ENCODE measurements at regions not wholly inside any gene's neighbourhood (a gene's known extent, or its start where the extent isn't known, plus 50 kb on each side); places are given as distances from the start of the nearest gene placed in this dataset.

DNA sequence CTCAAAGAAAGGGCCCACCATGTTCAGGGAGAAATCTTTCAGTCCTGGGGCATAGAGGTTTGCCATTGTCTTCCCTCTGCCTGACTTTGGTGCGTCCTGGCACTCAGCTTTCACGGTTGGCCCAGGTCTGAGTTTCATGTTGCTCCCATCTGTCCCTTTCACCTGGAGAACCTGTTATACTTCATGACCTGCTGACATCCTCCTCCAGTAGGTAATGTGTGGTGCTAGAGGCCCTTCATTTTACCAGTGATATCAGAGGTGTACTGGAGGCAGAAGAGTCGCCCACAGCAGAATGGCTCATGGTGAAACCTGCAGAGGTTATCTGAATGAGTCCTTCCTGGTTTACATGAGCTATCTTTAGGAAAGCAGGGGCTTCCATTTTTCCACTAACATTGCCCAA, 128.8 kb upstream of the DLX2 start:
- no peak for DNase-seq
- Histone ChIP-seq H3K79me2 (ENCODE audit: insufficient read depth, low read length) (no peaks in the 10 kb centered on the region), H3K4me2 (replicated peaks; ENCODE audit: extremely low read depth, low read length, poor library complexity, severe bottlenecking) (no peak overlapping the region), H3K9me3 (replicated peaks in 1 of 2; ENCODE audit: control insufficient read depth in 1 of 2, insufficient read depth in 1 of 2, low read length in 2 of 2) (no peaks in the 10 kb centered on the region), H4K20me1 (ENCODE audit: insufficient read depth, low read length) (no peaks in the 10 kb centered on the region), H2AFZ (ENCODE audit: insufficient read depth, low read depth, low read length, poor library complexity, severe bottlenecking) (no peak overlapping the region), H3K27me3 (ENCODE audit: control insufficient read depth in 2 of 2, insufficient read depth in 2 of 2, low read length in 2 of 2) (peaks cover 21 to 33% of the 10 kb centered on the region in 2 donors), H3K36me3 (replicated peaks in 1 of 2; ENCODE audit: control insufficient read depth in 1 of 2, insufficient read depth in 2 of 2, low read length in 2 of 2) (no peaks in the 10 kb centered on the region), H3K4me1 (ENCODE audit: control insufficient read depth in 1 of 2, insufficient read depth in 2 of 2, low read length in 2 of 2) (peaks cover 14 to 15% of the 10 kb centered on the region in 2 donors), H3K9ac (ENCODE audit: insufficient read depth, low read length, poor library complexity, severe bottlenecking) (no peak overlapping the region), H3K4me3 (replicated peaks in 1 of 3; ENCODE audit: low read depth in 2 of 3, low read length in 3 of 3) (no peak overlapping the region), H3K27ac (ENCODE audit: low read depth in 1 of 2, low read length in 2 of 2) (no peak overlapping the region)
- H3K4me3 Mint-ChIP-seq: no peak overlapping the region
- H3K9me3 Mint-ChIP-seq: peaks cover 0 to 7% (median 0%) of the 10 kb centered on the region in 7 donors
- TF ChIP-seq, protein P1, sequence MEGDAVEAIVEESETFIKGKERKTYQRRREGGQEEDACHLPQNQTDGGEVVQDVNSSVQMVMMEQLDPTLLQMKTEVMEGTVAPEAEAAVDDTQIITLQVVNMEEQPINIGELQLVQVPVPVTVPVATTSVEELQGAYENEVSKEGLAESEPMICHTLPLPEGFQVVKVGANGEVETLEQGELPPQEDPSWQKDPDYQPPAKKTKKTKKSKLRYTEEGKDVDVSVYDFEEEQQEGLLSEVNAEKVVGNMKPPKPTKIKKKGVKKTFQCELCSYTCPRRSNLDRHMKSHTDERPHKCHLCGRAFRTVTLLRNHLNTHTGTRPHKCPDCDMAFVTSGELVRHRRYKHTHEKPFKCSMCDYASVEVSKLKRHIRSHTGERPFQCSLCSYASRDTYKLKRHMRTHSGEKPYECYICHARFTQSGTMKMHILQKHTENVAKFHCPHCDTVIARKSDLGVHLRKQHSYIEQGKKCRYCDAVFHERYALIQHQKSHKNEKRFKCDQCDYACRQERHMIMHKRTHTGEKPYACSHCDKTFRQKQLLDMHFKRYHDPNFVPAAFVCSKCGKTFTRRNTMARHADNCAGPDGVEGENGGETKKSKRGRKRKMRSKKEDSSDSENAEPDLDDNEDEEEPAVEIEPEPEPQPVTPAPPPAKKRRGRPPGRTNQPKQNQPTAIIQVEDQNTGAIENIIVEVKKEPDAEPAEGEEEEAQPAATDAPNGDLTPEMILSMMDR (IDR thresholded peaks at IDR 0.05): no peak
- peaks cover 27 to 30% (median 27%) of the 10 kb centered on the region in 3 donors for H3K27me3 Mint-ChIP-seq (ENCODE audit: low read depth in 3 of 3)
- H3K4me1 Mint-ChIP-seq: peaks cover 22% of the 10 kb centered on the region
- peaks cover 8% of the 10 kb centered on the region in 2 donors for H3K36me3 Mint-ChIP-seq
- intact Hi-C loops (cut with micrococcal nuclease): no loop called here
- H3K27ac Mint-ChIP-seq: no peak overlapping the region
- WGBS (ENCODE audit: insufficient coverage): 83% methylated on average over 1 of the region's 3 CpGs

GRCh38 chr2:172232708-172233396, 130.2 kb upstream of the DLX2 start:
- Histone ChIP-seq H3K36me3 (replicated peaks in 1 of 2; ENCODE audit: control insufficient read depth in 1 of 2, insufficient read depth in 2 of 2, low read length in 2 of 2) (no peaks in the 10 kb centered on the region), H3K9ac (ENCODE audit: insufficient read depth, low read length, poor library complexity, severe bottlenecking) (no peak overlapping the region), H4K20me1 (ENCODE audit: insufficient read depth, low read length) (no peaks in the 10 kb centered on the region), H3K27ac (ENCODE audit: low read depth in 1 of 2, low read length in 2 of 2) (no peak overlapping the region), H3K4me3 (replicated peaks in 1 of 3; ENCODE audit: low read depth in 2 of 3, low read length in 3 of 3) (no peak overlapping the region), H3K9me3 (replicated peaks in 1 of 2; ENCODE audit: control insufficient read depth in 1 of 2, insufficient read depth in 1 of 2, low read length in 2 of 2) (no peaks in the 10 kb centered on the region), H3K4me2 (replicated peaks; ENCODE audit: extremely low read depth, low read length, poor library complexity, severe bottlenecking) (no peak overlapping the region), H3K4me1 (ENCODE audit: control insufficient read depth in 1 of 2, insufficient read depth in 2 of 2, low read length in 2 of 2) (peaks cover 14 to 15% of the 10 kb centered on the region in 2 donors), H3K79me2 (ENCODE audit: insufficient read depth, low read length) (no peaks in the 10 kb centered on the region), H3K27me3 (ENCODE audit: control insufficient read depth in 2 of 2, insufficient read depth in 2 of 2, low read length in 2 of 2) (peaks cover 21 to 33% of the 10 kb centered on the region in 2 donors), H2AFZ (ENCODE audit: insufficient read depth, low read depth, low read length, poor library complexity, severe bottlenecking) (no peak overlapping the region)
- Mint-ChIP-seq H3K27me3 (ENCODE audit: low read depth in 3 of 3) (peaks cover 25 to 31% (median 27%) of the 10 kb centered on the region in 3 donors), H3K9me3 (peaks cover 0 to 7% (median 0%) of the 10 kb centered on the region in 7 donors), H3K27ac (no peak overlapping the region), H3K4me1 (peaks cover 22% of the 10 kb centered on the region), H3K4me3 (no peak overlapping the region), H3K36me3 (peaks cover 8% of the 10 kb centered on the region in 2 donors)
- TF ChIP-seq, protein P1 (IDR thresholded peaks at IDR 0.05): no peak
- WGBS (ENCODE audit: insufficient coverage): 100% methylated on average over 5 of the region's 9 CpGs
- no peak for DNase-seq
- intact Hi-C loops (cut with micrococcal nuclease): no loop called here
